RCC 7860 (cell line): ENCODE measurements at regions not wholly inside any gene's neighbourhood (a gene's known extent, or its start where the extent isn't known, plus 50 kb on each side); places are given as distances from the start of the nearest gene placed in this dataset.

Experiments
- DNase-seq: peaks from one replicate; pipeline ENCODE4 v3.0.0-alpha.2; 2015; ENCODE audit warnings: low spot score
- FAIRE-seq: peaks from 2 replicates; lab custom pipeline; 2012; peaks lifted over from hg19 to GRCh38; lab: Jason Lieb, UNC

- DNase-seq (no peak), FAIRE-seq (no peak)
Measured at GRCh38 chr20:62561182-62561581, 81.1 kb upstream of the SLCO4A1 start.

- DNase-seq, result no peak
- no peak for FAIRE-seq
Measured at GRCh38 chr20:62561948-62562347, 80.4 kb upstream of the SLCO4A1 start.

GRCh38 chr20:62562831-62563230, 79.5 kb upstream of the SLCO4A1 start:
- FAIRE-seq, result no peak
- DNase-seq, result no peak

- DNase-seq, result no peak
- FAIRE-seq, result no peak
Measured at GRCh38 chr20:62563561-62563960, 78.7 kb upstream of the SLCO4A1 start.

- DNase-seq (no peak), FAIRE-seq (no peak)
Measured at GRCh38 chr20:62564456-62565245, 77.7 kb upstream of the SLCO4A1 start.

GRCh38 chr20:62566266-62566665, 76.0 kb upstream of the SLCO4A1 start:
- DNase-seq (no peak), FAIRE-seq (no peak)

- no peak for FAIRE-seq
Measured at GRCh38 chr20:62566771-62567170, 75.5 kb upstream of the SLCO4A1 start.

GRCh38 chr20:62567246-62568044, 74.9 kb upstream of the SLCO4A1 start:
- DNase-seq (no peak), FAIRE-seq (no peak)

More at GRCh38 chr20:62566771-62567170, 75.5 kb upstream of the SLCO4A1 start:
- no peak for DNase-seq

GRCh38 chr20:62568045-62568389, 74.3 kb upstream of the SLCO4A1 start:
- no peak for DNase-seq
- no peak for FAIRE-seq

GRCh38 chr20:62569615-62570014, 72.7 kb upstream of the SLCO4A1 start:
- FAIRE-seq (no peak), DNase-seq (no peak)

GRCh38 chr20:62570403-62570802, 71.9 kb upstream of the SLCO4A1 start:
- DNase-seq (no peak), FAIRE-seq (no peak)

- DNase-seq (no peak), FAIRE-seq (no peak)
Measured at GRCh38 chr20:62570897-62571668, 71.2 kb upstream of the SLCO4A1 start.

- DNase-seq (peak; percentile 8), FAIRE-seq (no peak)
Measured at GRCh38 chr20:62571669-62572344, 70.5 kb upstream of the SLCO4A1 start.

- DNase-seq, result no peak
- FAIRE-seq, result no peak
Measured at GRCh38 chr20:62572980-62573379, 69.3 kb upstream of the SLCO4A1 start.

- no peak for FAIRE-seq
- no peak for DNase-seq
Measured at GRCh38 chr20:62573817-62574216, 68.5 kb upstream of the SLCO4A1 start.

GRCh38 chr20:62574230-62574993, 67.9 kb upstream of the SLCO4A1 start:
- DNase-seq (no peak), FAIRE-seq (no peak)

GRCh38 chr20:62575976-62576722, 66.2 kb upstream of the SLCO4A1 start:
- DNase-seq (no peak), FAIRE-seq (no peak)

- no peak for FAIRE-seq
Measured at GRCh38 chr20:62576815-62577489, 65.4 kb upstream of the SLCO4A1 start.

GRCh38 chr20:62577490-62577836, 64.8 kb upstream of the SLCO4A1 start:
- DNase-seq, result no peak

More at GRCh38 chr20:62576815-62577489, 65.4 kb upstream of the SLCO4A1 start:
- no peak for DNase-seq

More at GRCh38 chr20:62577490-62577836, 64.8 kb upstream of the SLCO4A1 start:
- FAIRE-seq, result no peak
